Head of caudate nucleus (tissue), 42 donors: ENCODE measurements at regions not wholly inside any gene's neighbourhood (a gene's known extent, or its start where the extent isn't known, plus 50 kb on each side); places are given as distances from the start of the nearest gene placed in this dataset.
"Not testable (repeated sequence)": the region's sequence is repeated elsewhere in the genome, so short reads cannot be mapped to it uniquely, and the experiment has no call there.

ENCODE experiments used
- DNase-seq, 42 donors: peaks; one replicate each; pipeline versions ENCODE4 v3.0.0 to v3.0.0-alpha.2; 2020 to 2021; ENCODE audit warnings: mixed read lengths in 7 of 42
- intact Hi-C: fragments of 100-400 bp; cut with DNase I; formaldehyde crosslinking; loops from one replicate; pipeline ENCODE4 v1.15.0; 2022

GRCh38 chr2:43001787-43002468 is 209.5 kb upstream of the HAAO start:
- DNase-seq, result peak in 3 of 42 donors; percentile 9 to 25 (median 10)
- intact Hi-C loops, result no loop called here

DNA sequence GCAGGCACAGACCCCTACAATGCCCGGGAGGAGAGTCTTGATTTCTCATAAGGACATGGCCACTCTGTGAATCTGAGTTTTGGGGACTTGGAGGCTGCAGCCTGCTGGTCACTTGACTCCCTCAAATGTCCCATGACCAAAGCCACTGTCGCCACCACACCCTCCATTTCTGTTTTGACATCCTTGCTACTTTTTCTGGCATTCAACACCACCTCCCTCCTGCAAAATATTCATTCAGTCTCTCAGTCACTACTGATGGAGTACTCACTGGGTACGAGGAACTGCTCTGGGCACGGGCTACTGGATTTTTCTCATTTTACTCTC is 208.6 kb upstream of the HAAO start:
- no peak for DNase-seq
- intact Hi-C loops, result no loop called here

GRCh38 chr2:43000242-43001054 is 208.1 kb upstream of the HAAO start:
- intact Hi-C loops, result no loop called here
- DNase-seq, result peak; percentile 72 to 95 (median 88)

GRCh38 chr2:42999856-43000241 is 207.5 kb upstream of the HAAO start:
- DNase-seq, result peak in 3 of 42 donors; percentile 0 to 34 (median 12)
- intact Hi-C loops, result no loop called here

- intact Hi-C loops, result no loop called here
- peak in 4 of 42 donors; percentile 6 to 39 (median 14) for DNase-seq
These were observed 207.0 kb upstream of the HAAO start for GRCh38 chr2:42999391-42999841.

DNA sequence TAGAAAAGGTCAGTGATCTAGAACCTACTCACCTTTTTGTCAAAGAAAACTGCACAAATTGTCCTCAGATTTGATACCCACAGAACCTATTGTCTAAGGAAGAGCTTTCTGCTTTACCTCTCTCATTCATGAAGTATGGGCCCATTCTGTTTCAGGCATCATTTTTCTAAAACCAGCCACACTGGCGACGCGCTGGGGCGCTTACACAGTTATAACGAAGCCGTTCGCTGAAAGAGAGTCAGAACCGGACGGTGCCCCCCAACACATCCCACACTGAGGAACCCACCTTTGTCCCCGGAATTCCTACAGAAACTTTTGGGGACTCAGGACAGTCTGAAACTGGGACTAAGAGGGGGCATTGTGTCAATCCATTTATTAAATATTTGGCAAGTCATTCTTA is 206.3 kb upstream of the HAAO start:
- DNase-seq, result peak in 3 of 42 donors; percentile 1 to 23 (median 6)
- intact Hi-C loops, result no loop called here

GRCh38 chr2:42996528-42996927 is 204.1 kb upstream of the HAAO start:
- peak in 2 of 42 donors; percentile 10 to 12 for DNase-seq
- intact Hi-C loops, result no loop called here

DNA sequence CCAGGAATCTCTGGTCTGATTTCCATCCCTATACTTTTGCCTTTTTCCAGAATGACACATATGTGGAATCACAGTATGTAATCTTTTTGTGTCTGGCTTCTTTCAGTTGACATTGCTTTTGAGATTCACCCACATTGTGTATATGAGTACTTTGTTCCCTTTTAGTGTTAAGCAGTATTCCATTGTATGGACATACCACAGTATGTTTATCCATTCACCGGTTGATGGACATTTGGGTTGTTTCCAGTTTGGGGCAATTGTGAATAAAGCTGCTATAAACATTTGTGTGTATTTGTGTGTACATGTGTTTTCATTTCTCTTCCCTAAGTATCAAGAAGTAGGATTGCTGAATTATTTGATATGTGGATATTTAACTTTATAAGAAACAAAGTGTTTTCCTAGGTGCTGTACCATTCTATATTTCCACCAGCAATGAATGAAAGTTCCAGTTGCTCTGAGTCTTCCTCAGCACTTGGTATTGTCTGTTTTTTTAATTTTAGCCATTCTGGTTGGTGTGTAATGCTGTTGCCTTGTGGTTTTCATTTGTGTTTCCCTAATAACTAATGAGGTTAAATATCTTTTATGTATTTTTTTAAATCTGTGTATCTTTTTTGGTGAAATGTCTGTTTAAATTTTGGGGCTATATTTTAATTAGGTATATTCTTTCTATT is 203.5 kb upstream of the HAAO start:
- intact Hi-C loops, result no loop called here
- no peak for DNase-seq

DNA sequence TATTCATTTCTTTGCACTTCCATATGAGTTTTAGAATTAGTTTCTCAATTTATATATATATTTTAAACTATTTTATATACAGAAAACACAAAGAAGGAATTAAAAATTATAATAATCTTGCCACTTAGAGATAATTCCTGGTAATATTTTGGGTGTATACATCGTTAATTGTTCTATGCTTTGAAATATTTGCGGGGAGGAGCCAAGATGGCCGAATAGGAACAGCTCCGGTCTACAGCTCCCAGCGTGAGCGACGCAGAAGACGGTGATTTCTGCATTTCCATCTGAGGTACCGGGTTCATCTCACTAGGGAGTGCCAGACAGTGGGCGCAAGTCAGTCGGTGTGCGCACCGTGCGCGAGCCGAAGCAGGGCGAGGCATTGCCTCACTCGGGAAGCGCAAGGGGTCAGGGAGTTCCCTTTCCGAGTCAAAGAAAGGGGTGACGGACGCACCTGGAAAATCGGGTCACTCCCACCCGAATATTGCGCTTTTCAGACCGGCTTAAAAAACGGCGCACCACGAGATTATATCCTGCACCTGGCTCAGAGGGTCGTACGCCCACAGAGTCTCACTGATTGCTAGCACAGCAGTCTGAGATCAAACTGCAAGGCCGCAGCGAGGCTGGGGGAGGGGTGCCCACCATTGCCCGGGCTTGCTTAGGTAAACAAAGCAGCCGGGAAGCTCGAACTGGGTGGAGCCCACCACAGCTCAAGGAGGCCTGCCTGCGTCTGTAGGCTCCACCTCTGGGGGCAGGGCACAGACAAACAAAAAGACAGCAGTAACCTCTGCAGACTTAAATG is 197.1 kb upstream of the HAAO start:
- DNase-seq, result peak in 4 of 42 donors; percentile 1 to 11 (median 4)
- intact Hi-C loops, result not testable (repeated sequence)

DNA sequence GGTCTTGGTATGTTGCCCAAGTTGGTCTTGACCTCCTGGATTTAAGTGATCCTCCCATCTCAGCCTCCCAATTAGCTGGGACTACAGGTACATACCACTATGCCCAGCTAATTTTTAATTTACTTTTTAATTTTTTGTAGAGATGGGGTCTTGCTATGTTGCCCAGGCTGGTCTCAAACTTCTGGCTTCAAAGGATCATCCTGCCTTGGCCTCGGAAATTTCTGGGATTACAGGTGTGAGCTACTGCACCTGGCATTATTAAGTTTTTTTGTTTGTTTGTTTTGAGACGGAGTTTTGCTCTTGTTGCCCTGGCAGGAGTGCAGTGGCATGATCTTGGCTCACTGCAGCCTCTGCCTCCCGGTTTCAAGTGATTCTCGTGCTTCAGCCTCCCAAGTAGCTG is 195.7 kb upstream of the HAAO start:
- intact Hi-C loops, result not testable (repeated sequence)
- DNase-seq, result peak in 2 of 42 donors; percentile 1 to 2

DNA sequence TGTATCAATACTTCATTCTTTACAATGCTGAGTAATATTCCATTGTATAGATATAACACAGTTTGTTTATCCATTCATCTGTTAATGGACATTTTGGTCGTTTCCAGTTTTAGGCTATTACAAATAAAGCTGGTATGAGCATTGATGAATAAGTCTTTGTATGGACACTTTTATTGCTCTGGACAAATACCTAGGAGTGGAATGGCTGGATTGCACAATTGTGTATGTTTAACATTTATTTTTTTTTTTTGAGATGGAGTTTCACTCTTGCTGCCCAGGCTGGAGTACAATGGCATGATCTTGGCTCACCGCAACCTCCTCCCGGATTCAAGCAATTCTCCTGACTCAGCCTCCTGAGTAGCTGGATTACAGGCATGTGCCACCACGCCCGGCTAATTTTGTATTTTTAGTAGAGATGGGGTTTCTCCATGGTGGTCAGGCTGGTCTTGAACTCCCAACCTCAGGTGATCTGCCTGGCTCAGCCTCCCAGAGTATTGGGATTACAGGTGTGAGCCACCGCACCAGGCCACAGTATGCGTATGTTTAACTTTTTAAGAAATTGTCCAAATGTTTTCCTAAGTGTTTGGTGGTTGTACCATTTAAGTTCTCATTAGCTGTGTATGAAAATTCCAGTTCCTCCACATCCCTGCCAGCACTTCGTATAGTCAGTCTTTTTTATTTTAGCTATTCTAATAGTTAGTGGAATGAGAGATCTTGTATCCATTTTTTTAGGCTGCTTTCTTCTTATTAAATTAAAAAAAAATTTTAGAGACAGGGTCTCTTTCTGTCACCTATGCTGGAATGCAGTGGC is 194.9 kb upstream of the HAAO start:
- DNase-seq, result peak in 6 of 42 donors; percentile 1 to 20 (median 2)
- intact Hi-C loops, result no loop called here

GRCh38 chr2:42984617-42985016 is 192.2 kb upstream of the HAAO start:
- intact Hi-C loops, result no loop called here
- peak in 2 of 42 donors; percentile 28 to 34 for DNase-seq

GRCh38 chr2:42984081-42984480 is 191.7 kb upstream of the HAAO start:
- no peak for DNase-seq
- intact Hi-C loops, result no loop called here

DNA sequence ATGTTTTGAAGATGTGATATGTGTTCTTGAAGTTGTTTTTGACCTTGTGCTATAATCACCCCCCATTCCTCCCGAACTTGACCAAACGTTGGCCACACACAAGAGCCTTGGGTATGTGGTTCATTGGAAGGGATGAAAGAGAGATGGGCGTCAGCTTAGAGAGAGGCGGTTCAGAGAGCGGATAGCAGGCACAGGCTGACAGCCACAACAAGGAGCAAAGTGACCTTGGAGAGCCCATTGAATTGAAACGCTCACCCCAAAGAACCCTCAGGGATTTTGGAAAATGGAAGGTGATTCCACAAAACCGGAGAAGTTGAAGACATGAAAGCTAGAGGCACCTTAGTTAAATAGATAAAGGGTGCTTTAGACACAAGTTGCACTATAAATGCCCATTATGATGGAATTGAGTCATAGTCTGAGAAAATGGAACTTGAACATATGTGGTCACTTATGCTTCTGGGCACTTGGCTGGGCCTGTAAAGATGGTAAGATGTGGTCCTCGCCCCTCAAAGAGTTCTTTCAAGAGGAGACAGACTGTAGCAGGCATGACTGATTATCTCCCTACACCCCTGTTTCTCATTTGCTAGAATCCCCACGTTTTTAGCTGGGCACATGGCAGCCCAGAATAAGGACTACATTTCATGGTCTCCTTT is 188.5 kb upstream of the HAAO start:
- intact Hi-C loops, result no loop called here
- peak in 2 of 42 donors; percentile 6 to 16 for DNase-seq

- DNase-seq, result peak in 2 of 42 donors; percentile 6 to 16
- intact Hi-C loops, result no loop called here
These were observed 187.7 kb upstream of the HAAO start for GRCh38 chr2:42979870-42980763.

DNA sequence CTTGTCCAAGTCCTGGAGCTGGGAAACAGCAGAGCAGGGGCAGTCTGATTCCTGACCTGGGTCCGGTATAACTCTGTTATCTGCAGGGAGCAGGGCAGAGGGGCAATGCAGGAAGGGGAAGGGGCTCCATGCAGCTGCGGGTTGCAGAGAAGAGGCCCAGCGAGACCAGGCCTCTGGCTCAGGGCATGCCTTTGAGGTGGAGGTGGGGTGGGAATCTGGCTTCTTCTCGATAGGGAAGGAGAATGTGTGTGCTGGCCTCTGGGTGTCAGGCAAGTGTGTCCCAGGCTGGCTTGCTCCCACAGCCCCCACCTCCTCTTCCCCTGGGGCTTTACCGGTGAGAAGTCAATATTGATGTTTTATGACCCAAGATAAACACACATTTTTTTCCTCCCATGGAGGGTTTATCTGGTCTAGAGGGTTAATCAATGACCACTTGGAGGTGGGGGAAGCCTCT is 187.1 kb upstream of the HAAO start:
- DNase-seq, result peak in 2 of 42 donors; percentile 18 to 27
- intact Hi-C loops, result no loop called here
